Neural progenitor cell (in vitro differentiated cells): ENCODE measurements at regions not wholly inside any gene's neighbourhood (a gene's known extent, or its start where the extent isn't known, plus 50 kb on each side); places are given as distances from the start of the nearest gene placed in this dataset.

Experiments
- CTCF ChIP-seq: fragments of 200-600 bp; sonication (generic); IDR thresholded peaks from 2 replicates; pipeline ENCODE4 v1.5.1; 2017; ENCODE audit warnings: antibody characterized with exemption, mild to moderate bottlenecking
- EZH2phosphoT487 ChIP-seq: fragments of 200-600 bp; sonication (generic); IDR thresholded peaks from 2 replicates; pipeline ENCODE4 v1.6.1; 2017; ENCODE audit warnings: antibody characterized with exemption

- TF ChIP-seq CTCF, result no peak
- TF ChIP-seq EZH2phosphoT487, result no peak
Measured at GRCh38 chr13:58680115-58680514, 1048.6 kb downstream of the PCDH17 start.
